ENCODE measurements at regions not wholly inside any gene's neighbourhood (a gene's known extent, or its start where the extent isn't known, plus 50 kb on each side); places are given as distances from the start of the nearest gene placed in this dataset.

DNA sequence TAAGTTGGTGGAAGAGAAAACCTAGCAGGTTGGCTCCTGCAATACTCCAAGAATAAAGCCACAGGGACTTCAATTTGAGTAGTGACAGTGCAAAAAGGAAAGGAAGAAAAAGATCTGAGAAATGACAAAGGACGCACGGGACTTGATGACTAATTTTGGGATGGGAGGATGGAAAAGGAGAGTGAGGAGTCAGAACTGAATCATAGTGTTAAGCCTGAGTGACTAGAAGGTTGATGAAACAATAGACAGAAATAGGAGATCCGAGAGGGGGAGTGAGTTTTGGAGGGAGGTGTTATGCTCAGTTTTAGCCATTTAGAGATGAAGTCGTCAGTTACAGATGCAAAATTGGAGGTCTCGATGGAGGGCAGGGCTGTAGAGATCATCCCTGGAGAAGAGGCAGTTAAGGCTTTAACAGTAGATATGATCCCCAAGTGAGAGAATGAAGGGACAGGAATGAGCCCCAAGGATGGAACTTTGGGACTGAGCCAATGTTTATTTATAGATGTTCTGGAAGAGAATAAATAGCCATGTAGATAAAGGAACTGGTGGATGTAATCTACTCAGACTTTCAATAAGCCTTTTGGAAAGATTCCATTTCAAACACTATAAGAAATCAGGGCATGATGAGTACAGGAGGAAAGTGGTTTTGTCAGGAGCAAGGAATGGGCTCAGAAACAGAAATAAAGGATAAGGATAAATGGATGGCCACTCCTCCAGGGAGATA, 108.9 kb upstream of the NCAM1 start:
- DNase-seq (ENCODE audit: low read depth): no peak
- H3K4me3 ChIP-seq (ENCODE audit: low read depth, low read length): no peak overlapping the region
- TF ChIP-seq, protein P1, sequence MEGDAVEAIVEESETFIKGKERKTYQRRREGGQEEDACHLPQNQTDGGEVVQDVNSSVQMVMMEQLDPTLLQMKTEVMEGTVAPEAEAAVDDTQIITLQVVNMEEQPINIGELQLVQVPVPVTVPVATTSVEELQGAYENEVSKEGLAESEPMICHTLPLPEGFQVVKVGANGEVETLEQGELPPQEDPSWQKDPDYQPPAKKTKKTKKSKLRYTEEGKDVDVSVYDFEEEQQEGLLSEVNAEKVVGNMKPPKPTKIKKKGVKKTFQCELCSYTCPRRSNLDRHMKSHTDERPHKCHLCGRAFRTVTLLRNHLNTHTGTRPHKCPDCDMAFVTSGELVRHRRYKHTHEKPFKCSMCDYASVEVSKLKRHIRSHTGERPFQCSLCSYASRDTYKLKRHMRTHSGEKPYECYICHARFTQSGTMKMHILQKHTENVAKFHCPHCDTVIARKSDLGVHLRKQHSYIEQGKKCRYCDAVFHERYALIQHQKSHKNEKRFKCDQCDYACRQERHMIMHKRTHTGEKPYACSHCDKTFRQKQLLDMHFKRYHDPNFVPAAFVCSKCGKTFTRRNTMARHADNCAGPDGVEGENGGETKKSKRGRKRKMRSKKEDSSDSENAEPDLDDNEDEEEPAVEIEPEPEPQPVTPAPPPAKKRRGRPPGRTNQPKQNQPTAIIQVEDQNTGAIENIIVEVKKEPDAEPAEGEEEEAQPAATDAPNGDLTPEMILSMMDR (IDR thresholded peaks at IDR 0.05; ENCODE audit: insufficient read depth, low read depth, low read length): no peak

DNA sequence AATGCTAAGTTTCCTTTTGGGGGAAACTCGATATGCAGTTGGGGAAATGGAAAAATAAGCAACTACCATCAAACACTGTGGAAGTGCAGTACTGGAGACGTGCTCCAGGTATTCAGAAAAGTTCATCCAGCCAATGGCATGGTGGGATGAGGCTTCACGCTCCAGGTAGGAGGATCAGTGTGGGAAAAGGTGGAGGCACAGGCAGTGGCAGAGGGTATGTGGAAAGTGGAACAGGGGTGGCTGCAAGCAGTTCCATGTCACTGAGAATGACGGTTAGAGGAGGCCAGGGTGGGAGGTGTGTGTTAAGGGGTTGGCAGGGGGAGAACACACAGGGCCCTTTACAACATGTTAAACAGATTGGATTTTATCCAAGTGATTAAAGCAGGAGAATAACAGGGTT, 105.1 kb upstream of the NCAM1 start:
- no peak overlapping the region for H3K4me3 ChIP-seq (ENCODE audit: low read depth, low read length)
- TF ChIP-seq, protein P1 (IDR thresholded peaks at IDR 0.05; ENCODE audit: insufficient read depth, low read depth, low read length): no peak
- no peak for DNase-seq (ENCODE audit: low read depth)

DNA sequence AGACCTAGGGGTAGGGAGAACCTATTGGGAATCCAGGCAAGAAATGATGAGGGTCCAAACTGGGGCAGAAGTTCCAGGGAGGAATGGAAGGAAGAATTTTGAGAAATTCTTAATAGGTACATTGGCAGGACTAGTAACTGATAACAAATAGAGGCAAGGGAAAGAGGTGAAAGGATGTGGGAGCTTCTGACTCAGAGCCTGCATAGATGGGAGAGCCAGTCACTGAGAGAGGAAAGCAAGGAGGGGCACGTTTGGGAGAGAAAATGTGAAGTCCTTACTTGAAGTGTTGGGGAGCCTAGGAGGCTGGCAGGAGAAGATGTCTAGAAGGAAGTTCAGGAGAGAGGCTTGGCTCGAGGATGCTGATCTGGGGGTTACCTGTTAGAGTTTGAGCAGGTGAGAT, 104.6 kb upstream of the NCAM1 start:
- DNase-seq (ENCODE audit: low read depth): no peak
- no peak overlapping the region for H3K4me3 ChIP-seq (ENCODE audit: low read depth, low read length)
- TF ChIP-seq, protein P1 (IDR thresholded peaks at IDR 0.05; ENCODE audit: insufficient read depth, low read depth, low read length): no peak

DNA sequence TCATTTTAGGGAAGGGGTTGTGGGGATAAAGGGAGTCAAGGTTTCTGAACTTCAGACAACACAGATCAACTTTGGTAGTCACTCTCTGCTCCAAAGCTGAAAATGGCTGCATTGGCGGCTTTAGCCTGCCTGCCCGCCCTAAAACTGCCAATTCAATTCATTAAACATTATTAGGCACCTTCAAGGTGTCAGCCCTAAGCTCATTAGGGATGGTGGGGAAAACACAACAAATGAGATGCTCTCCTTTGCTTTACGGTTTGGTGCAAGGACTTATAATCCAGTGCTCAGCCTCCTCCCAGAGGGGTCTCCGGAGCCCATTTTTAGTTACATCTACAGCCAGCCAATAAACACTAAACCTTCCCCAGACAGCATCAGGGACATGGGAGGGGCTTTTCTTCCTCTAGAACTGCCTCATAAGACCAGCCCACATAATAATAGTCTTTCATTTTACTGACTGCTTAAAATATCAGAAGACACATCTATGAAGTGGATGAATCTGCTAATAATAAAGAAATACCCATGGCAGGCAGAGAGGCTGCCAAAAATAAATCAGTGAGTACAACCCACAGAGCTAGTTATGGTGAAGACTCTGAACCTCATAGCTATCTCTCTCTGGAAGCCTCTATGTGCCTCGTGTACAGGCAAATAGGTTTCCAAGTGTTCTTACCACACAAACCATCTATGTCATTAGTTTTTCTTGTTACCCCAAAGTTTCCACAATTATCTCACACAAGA, 102.8 kb upstream of the NCAM1 start:
- no peak for DNase-seq (ENCODE audit: low read depth)
- TF ChIP-seq, protein P1 (IDR thresholded peaks at IDR 0.05; ENCODE audit: insufficient read depth, low read depth, low read length): no peak
- no peak overlapping the region for H3K4me3 ChIP-seq (ENCODE audit: low read depth, low read length)

DNA sequence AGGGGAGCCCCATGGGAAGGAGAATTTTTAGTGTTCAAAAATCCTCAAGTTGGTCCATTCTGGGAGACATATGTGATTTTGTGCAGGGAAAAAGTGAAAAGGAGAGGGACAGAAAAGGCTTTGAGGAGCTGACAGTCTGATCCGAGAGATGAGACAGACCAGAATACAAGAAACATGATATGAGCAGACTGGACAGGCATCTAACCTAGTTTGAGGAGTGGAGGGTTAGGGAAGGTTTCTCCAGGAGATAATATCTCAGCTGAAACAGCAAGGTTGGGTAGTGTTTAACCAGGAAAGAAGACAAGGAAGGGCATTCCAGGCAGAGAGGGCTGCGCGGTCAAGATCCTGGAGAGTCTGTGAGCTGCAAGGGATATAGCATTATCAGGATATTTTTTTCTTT, 101.4 kb upstream of the NCAM1 start:
- TF ChIP-seq, protein P1 (IDR thresholded peaks at IDR 0.05; ENCODE audit: insufficient read depth, low read depth, low read length): no peak
- H3K4me3 ChIP-seq (ENCODE audit: low read depth, low read length): no peak overlapping the region
- DNase-seq (ENCODE audit: low read depth): no peak

DNA sequence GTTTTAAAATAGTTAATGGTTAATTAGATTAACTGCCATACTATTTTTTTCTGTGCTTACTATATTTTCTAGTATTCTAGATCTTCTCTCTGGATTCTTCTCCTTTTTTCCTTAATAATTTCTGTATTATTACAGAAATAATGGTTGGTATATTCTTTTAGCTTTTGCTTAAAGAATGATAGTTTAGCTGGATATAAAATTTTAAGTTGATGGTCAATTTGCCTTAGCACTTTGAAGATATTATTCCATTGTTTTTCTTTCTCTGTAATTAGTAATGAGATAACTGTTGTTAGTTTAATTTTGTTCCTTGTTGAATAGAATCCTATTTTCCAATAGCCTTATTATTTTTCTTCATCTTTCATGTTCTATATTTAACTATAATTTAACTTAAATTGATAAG, 99.9 kb upstream of the NCAM1 start:
- no peak for DNase-seq (ENCODE audit: low read depth)

More for the DNA sequence above, 99.9 kb upstream of the NCAM1 start:
- no peak overlapping the region for H3K4me3 ChIP-seq (ENCODE audit: low read depth, low read length)
- TF ChIP-seq, protein P1 (IDR thresholded peaks at IDR 0.05; ENCODE audit: insufficient read depth, low read depth, low read length): no peak
